Tibial nerve (tissue), 4 donors: ENCODE measurements at regions not wholly inside any gene's neighbourhood (a gene's known extent, or its start where the extent isn't known, plus 50 kb on each side); places are given as distances from the start of the nearest gene placed in this dataset. TPM values are rescaled to one million over a fixed set of nuclear protein-coding genes. Genes with fewer than 3 reads are reported as not detected.

ENCODE experiments used
- DNase-seq, 2 donors: peaks; one replicate each; pipeline ENCODE4 v3.0.0-alpha.2; 2019; ENCODE audit warnings: low spot score in 2 of 2
- H3K27ac ChIP-seq, 4 donors: fragments of 200-600 bp; sonication (generic) in 3 of 4; one replicate each; pipeline ENCODE4 v1.5.1; 2017 to 2019; ENCODE audit warnings: mild to moderate bottlenecking in 1 of 4
- H3K27me3 ChIP-seq, 2 donors: fragments of 200-600 bp; sonication (generic) in 1 of 2; one replicate each; pipeline versions ENCODE4 v1.5.1 to v1.6.0; 2017 to 2019
- H3K36me3 ChIP-seq, 3 donors: fragments of 200-600 bp; sonication (generic); one replicate each; pipeline ENCODE4 v1.5.1; 2018 to 2019
- H3K4me1 ChIP-seq, 4 donors: fragments of 200-600 bp; sonication (generic) in 3 of 4; one replicate each; pipeline ENCODE4 v1.5.1; 2017 to 2019
- H3K4me3 ChIP-seq, 4 donors: fragments of 200-600 bp; sonication (generic) in 3 of 4; one replicate each; pipeline ENCODE4 v1.5.1; 2017 to 2019; ENCODE audit warnings: mild to moderate bottlenecking in 1 of 4, moderate library complexity in 1 of 4
- H3K9me3 ChIP-seq, 4 donors: fragments of 200-600 bp; sonication (generic) in 3 of 4; one replicate each; pipeline ENCODE4 v1.5.1; 2017 to 2019
- EP300 ChIP-seq, 2 donors: sonication (generic); formaldehyde crosslinking; IDR thresholded peaks; one replicate each; pipeline ENCODE4 v1.6.1; 2017; ENCODE audit warnings: antibody characterized with exemption in 2 of 2, mild to moderate bottlenecking in 1 of 2
- POLR2A ChIP-seq, 2 donors: fragments of 450-650 bp; IDR thresholded peaks; one replicate each; pipeline ENCODE4 v1.6.1; 2017; ENCODE audit warnings: antibody characterized with exemption in 2 of 2, mild to moderate bottlenecking in 2 of 2, moderate library complexity in 2 of 2
- WGBS, 2 donors: methylation state at CpG; one replicate each; pipeline ENCODE4 v1.1.5; 2018; 5-methylcytosine and 5-hydroxymethylcytosine counted together
- small RNA-seq: library from RNA; depleted of rRNA; stranded (forward); fragments of <200 nt; gene quantifications from one replicate; pipeline ENCODE3, GENCODE V24; 2016
- TF ChIP-seq, protein P1 (sequence below), 5 experiments: fragments of 200-600 bp in 3 of 5; fragments of 450-650 bp in 2 of 5; sonication (generic) in 3 of 5; IDR thresholded peaks; one replicate each; pipeline ENCODE4 v1.5.1; 2016 to 2019; ENCODE audit warnings: antibody characterized with exemption in 5 of 5, mild to moderate bottlenecking in 3 of 5, moderate library complexity in 2 of 5

DNA sequence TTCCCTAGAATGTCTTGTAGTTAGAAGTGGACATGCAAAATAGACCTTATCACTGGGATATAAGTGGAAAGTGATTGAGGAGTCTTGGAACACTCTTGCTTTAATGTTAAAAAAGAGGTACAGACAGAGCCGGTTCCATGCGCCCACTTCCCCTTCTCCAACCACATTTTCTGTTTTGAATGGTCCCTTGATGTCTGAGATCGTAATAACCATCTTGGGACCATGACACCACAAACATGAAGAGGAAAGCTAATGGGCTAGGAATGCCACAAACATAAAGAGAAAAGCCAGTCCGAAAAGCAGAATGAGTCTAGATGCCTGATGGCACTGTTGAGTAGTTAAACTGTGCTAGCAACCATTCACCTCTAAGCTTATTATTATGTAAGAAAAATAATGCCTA lies 54.8 kb upstream of the SPON1 start:
- TF ChIP-seq POLR2A (IDR thresholded peaks at IDR 0.05) (no peak), EP300 (IDR thresholded peaks at IDR 0.05) (no peak)
- Histone ChIP-seq H3K9me3 (peaks cover 0 to 28% (median 8%) of the 10 kb centered on the region in 4 donors), H3K4me3 (no peak overlapping the region), H3K27ac (no peak overlapping the region), H3K27me3 (no peaks in the 10 kb centered on the region), H3K36me3 (no peaks in the 10 kb centered on the region), H3K4me1 (no peaks in the 10 kb centered on the region)
- 71 to 80% methylated on average over 4 of the region's 4 CpGs for WGBS, 2 donors
- no peak for DNase-seq

DNA sequence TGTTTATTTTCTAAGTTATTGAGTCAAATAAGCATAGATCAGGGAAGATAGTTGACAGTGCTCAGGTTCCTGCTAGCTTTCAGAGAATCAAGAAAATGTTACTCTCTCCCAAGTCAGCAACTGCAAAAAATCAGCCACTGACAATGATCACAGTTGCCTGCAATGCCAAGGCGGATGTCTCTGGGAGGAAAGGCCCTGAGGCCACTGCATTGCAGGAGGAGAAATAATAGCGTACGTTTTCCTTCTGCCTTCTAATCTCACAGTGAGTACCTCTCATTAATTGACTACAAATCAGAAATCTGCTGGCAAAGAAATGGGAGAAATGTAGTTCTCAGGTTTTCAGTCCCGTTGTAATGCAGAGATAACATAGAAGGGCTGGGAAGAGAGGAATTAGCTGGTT lies 54.0 kb upstream of the SPON1 start:
- WGBS, 2 donors, result 48 to 68% methylated on average over 4 of the region's 4 CpGs
- no peaks in the 10 kb centered on the region for H3K36me3 ChIP-seq
- no peaks in the 10 kb centered on the region for H3K4me1 ChIP-seq
- peaks cover 0 to 28% (median 8%) of the 10 kb centered on the region in 4 donors for H3K9me3 ChIP-seq
- no peak overlapping the region for H3K4me3 ChIP-seq
- TF ChIP-seq, protein P1, sequence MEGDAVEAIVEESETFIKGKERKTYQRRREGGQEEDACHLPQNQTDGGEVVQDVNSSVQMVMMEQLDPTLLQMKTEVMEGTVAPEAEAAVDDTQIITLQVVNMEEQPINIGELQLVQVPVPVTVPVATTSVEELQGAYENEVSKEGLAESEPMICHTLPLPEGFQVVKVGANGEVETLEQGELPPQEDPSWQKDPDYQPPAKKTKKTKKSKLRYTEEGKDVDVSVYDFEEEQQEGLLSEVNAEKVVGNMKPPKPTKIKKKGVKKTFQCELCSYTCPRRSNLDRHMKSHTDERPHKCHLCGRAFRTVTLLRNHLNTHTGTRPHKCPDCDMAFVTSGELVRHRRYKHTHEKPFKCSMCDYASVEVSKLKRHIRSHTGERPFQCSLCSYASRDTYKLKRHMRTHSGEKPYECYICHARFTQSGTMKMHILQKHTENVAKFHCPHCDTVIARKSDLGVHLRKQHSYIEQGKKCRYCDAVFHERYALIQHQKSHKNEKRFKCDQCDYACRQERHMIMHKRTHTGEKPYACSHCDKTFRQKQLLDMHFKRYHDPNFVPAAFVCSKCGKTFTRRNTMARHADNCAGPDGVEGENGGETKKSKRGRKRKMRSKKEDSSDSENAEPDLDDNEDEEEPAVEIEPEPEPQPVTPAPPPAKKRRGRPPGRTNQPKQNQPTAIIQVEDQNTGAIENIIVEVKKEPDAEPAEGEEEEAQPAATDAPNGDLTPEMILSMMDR (IDR thresholded peaks at IDR 0.05), result no peak
- TF ChIP-seq EP300 (IDR thresholded peaks at IDR 0.05) (no peak), POLR2A (IDR thresholded peaks at IDR 0.05) (no peak)
- H3K27me3 ChIP-seq, result no peaks in the 10 kb centered on the region
- DNase-seq, result no peak
- no peak overlapping the region for H3K27ac ChIP-seq

Small RNA genes in the stretch of these regions (small RNA-seq; reads per million reads assigned to genes)
- gene RNA5SP331, result not detected
